HepG2 (cell line): ENCODE measurements at regions not wholly inside any gene's neighbourhood (a gene's known extent, or its start where the extent isn't known, plus 50 kb on each side); places are given as distances from the start of the nearest gene placed in this dataset.
A peak's percentile ranks its signal among the peaks of the same experiment; 100 is the strongest.

Experiments used
- ATAC-seq: fragments of 200-7000 bp; cut with Tn5 transposase; 3 replicates; pipeline ENCODE4 v1.9.1; 2020; ENCODE audit warnings: mild to moderate bottlenecking, moderate library complexity
- BruUV-seq: library from RNA; stranded (reverse); fragments of 400-500 nt; replicated peaks from 2 replicates; lab custom pipeline; 2021; lab: Mats Ljungman, UMichigan
- CTCF ChIA-PET: fragments of 300-600 bp; formaldehyde crosslinking; extraction: SDS; loops from one replicate; lab custom pipeline; 2021; ENCODE audit warnings: low total read pairs, inconsistent platforms, low intra/inter-chr PET ratio; lab: Yijun Ruan, JAX
- POLR2A ChIA-PET: fragments of 350-600 bp; sonication (Branson Sonifier 250); formaldehyde crosslinking; loops from one replicate; lab custom pipeline; 2020; ENCODE audit warnings: antibody characterized with exemption, inconsistent platforms; lab: Yijun Ruan, JAX
- DNase-seq: peaks from one replicate; pipeline ENCODE4 v3.0.0-alpha.2; 2015; ENCODE audit warnings: low spot score
- FAIRE-seq: peaks from 3 replicates; lab custom pipeline; 2011; peaks lifted over from hg19 to GRCh38; lab: Jason Lieb, UNC
- H2AFZ ChIP-seq: one replicate; pipeline ENCODE4 v1.6.1; 2011; ENCODE audit warnings: low read length, inconsistent platforms
- H3K27ac ChIP-seq: fragments of 300-600 bp; 3 replicates; pipeline ENCODE4 v1.8.0; 2011; ENCODE audit warnings: mixed run types, mild to moderate bottlenecking, mixed read lengths, low read length, inconsistent platforms; ENCODE audit not compliant: insufficient read depth; ENCODE audit errors: extremely low read length
- H3K27me3 ChIP-seq, 2 experiments: fragments of 200-600 bp in 1 of 2; 2 replicates in 1 of 2; 3 replicates in 1 of 2; pipeline versions ENCODE4 v1.6.0 to v1.8.0; 2011; ENCODE audit warnings: low read length in 2 of 2, mild to moderate bottlenecking in 2 of 2, moderate library complexity in 2 of 2, inconsistent platforms in 1 of 2; ENCODE audit not compliant: insufficient read depth in 2 of 2, control insufficient read depth in 1 of 2
- H3K36me3 ChIP-seq, 2 experiments: fragments of 200-600 bp in 1 of 2; replicated peaks in 1 of 2; 2 replicates in 1 of 2; 3 replicates in 1 of 2; pipeline versions ENCODE4 v1.5.1 to v1.8.0; 2011; ENCODE audit warnings: low read length in 2 of 2, inconsistent platforms in 1 of 2; ENCODE audit not compliant: insufficient read depth in 2 of 2, control insufficient read depth in 1 of 2
- H3K4me1 ChIP-seq: 2 replicates; pipeline ENCODE4 v1.5.1; 2012; ENCODE audit warnings: low read length, inconsistent platforms; ENCODE audit not compliant: insufficient read depth
- H3K4me2 ChIP-seq: 2 replicates; pipeline ENCODE4 v1.6.0; 2011; ENCODE audit warnings: low read depth, low read length, inconsistent platforms
- H3K4me3 ChIP-seq, 3 experiments: fragments of 200-600 bp in 1 of 3; sonication (generic), shearing (Covaris generic) in 1 of 3; replicated peaks in 1 of 3; 2 replicates each; pipeline ENCODE4 v1.5.1; 2011 to 2016; ENCODE audit warnings: low read length in 3 of 3, inconsistent platforms in 2 of 3, low read depth in 2 of 3, mild to moderate bottlenecking in 2 of 3, control low read depth in 1 of 3, mixed read lengths in 1 of 3; ENCODE audit not compliant: insufficient read depth in 1 of 3
- H3K79me2 ChIP-seq: one replicate; pipeline ENCODE4 v1.6.1; 2011; ENCODE audit warnings: low read length, inconsistent platforms; ENCODE audit not compliant: insufficient read depth
- H3K9ac ChIP-seq: 2 replicates; pipeline ENCODE4 v1.6.0; 2011; ENCODE audit warnings: mild to moderate bottlenecking, low read depth, low read length, inconsistent platforms; ENCODE audit not compliant: insufficient read depth
- H3K9me3 ChIP-seq: 2 replicates; pipeline ENCODE4 v1.5.1; 2012; ENCODE audit warnings: mild to moderate bottlenecking, low read length
- H4K20me1 ChIP-seq: 2 replicates; pipeline ENCODE4 v1.6.0; 2011; ENCODE audit warnings: inconsistent platforms, mild to moderate bottlenecking, low read length, moderate library complexity; ENCODE audit not compliant: insufficient read depth
- ZBTB21 ChIP-seq: sonication (generic); formaldehyde crosslinking; IDR thresholded peaks from 2 replicates; pipeline ENCODE4 v1.4.0; 2020; ENCODE audit warnings: missing genetic modification reagents
- ZNF101 ChIP-seq: sonication (generic); formaldehyde crosslinking; IDR thresholded peaks from 2 replicates; pipeline ENCODE4 v1.4.0; 2020; ENCODE audit warnings: mild to moderate bottlenecking, low read depth, missing genetic modification reagents, borderline replicate concordance
- WGBS: methylation state at CpG from one replicate; pipeline ENCODE4 v1.1.6; 2017; ENCODE audit warnings: low lambda C conversion rate; 5-methylcytosine and 5-hydroxymethylcytosine counted together
- in situ Hi-C: cut with HindIII; loops from 2 replicates; pipeline ENCODE4 v1.10.0; 2017; ENCODE audit warnings: low pct_unique_long_range_greater_than_20kb; ENCODE audit not compliant: extremely low pct_ligation_motif_present
- intact Hi-C: fragments of 100-400 bp; cut with micrococcal nuclease; formaldehyde crosslinking; loops from one replicate; pipeline ENCODE4 v1.10.0; 2022; ENCODE audit not compliant: unreplicated experiment
- TF ChIP-seq, protein P1 (sequence below): sonication (generic); formaldehyde crosslinking; IDR thresholded peaks from 2 replicates; pipeline ENCODE4 v1.9.0; 2022; ENCODE audit warnings: missing genetic modification reagents, mild to moderate bottlenecking, borderline replicate concordance
- TF ChIP-seq, protein P2 (sequence below): sonication (generic); formaldehyde crosslinking; IDR thresholded peaks from 2 replicates; pipeline ENCODE4 v1.5.1; 2020; ENCODE audit warnings: missing genetic modification reagents, mild to moderate bottlenecking, borderline replicate concordance
- TF ChIP-seq, protein P3 (sequence below): sonication (generic); formaldehyde crosslinking; IDR thresholded peaks from 2 replicates; pipeline ENCODE4 v1.8.1; 2022; ENCODE audit warnings: mild to moderate bottlenecking, missing genetic modification reagents
- TF ChIP-seq, protein P4 (sequence below): sonication (generic); formaldehyde crosslinking; IDR thresholded peaks from 2 replicates; pipeline ENCODE4 v1.5.0; 2020; ENCODE audit warnings: mild to moderate bottlenecking, missing genetic modification reagents, moderate library complexity

DNA sequence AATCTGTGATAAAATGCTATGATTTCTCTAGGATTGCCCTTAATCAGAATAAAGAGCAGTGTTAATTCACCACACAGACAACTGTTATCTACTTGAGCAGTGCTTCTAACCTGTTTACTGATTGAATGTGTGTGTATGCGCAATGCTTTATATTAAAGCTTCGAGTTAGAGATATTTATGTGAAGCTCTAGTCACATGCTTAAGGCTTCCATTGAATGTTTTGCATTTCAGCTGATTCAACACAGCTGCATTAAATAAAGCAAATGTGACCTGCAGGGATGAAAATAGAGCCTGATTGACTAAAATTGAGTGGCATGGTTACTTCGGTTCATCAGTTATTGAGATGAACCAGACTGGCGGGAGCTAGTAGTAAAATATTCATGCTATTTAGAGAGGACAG is 395.3 kb downstream of the JRKL start (continued):
- TF ChIP-seq, protein P1, sequence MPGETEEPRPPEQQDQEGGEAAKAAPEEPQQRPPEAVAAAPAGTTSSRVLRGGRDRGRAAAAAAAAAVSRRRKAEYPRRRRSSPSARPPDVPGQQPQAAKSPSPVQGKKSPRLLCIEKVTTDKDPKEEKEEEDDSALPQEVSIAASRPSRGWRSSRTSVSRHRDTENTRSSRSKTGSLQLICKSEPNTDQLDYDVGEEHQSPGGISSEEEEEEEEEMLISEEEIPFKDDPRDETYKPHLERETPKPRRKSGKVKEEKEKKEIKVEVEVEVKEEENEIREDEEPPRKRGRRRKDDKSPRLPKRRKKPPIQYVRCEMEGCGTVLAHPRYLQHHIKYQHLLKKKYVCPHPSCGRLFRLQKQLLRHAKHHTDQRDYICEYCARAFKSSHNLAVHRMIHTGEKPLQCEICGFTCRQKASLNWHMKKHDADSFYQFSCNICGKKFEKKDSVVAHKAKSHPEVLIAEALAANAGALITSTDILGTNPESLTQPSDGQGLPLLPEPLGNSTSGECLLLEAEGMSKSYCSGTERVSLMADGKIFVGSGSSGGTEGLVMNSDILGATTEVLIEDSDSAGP (CRISPR knock-in tag), result no peak
- TF ChIP-seq, protein P2, sequence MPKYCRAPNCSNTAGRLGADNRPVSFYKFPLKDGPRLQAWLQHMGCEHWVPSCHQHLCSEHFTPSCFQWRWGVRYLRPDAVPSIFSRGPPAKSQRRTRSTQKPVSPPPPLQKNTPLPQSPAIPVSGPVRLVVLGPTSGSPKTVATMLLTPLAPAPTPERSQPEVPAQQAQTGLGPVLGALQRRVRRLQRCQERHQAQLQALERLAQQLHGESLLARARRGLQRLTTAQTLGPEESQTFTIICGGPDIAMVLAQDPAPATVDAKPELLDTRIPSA (CRISPR knock-in tag), result no peak
- TF ChIP-seq, protein P3, sequence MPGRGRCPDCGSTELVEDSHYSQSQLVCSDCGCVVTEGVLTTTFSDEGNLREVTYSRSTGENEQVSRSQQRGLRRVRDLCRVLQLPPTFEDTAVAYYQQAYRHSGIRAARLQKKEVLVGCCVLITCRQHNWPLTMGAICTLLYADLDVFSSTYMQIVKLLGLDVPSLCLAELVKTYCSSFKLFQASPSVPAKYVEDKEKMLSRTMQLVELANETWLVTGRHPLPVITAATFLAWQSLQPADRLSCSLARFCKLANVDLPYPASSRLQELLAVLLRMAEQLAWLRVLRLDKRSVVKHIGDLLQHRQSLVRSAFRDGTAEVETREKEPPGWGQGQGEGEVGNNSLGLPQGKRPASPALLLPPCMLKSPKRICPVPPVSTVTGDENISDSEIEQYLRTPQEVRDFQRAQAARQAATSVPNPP (CRISPR knock-in tag), result no peak
- TF ChIP-seq ZNF101, result no peak

DNA sequence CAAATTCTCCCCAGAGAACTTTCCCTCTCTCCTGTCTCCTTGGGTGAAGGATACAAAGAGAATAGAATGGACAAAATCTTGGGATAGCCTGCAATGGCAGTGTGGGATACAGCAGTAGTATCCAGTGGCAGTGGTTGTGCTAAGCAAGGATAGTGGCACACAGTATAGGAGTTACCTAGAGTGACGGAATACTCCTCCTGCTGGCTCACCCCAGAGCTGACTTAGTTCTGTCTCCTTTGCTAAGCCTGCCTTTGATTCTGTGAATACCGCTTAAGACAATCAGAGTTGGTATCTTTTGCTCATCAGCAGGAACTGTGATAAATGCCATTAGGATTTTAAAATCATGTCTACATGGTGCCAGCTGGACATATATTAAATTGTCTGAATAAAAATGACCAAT is 404.3 kb downstream of the JRKL start:
- ATAC-seq, result peak; percentile 76
- Histone ChIP-seq H4K20me1 (no peaks in the 10 kb centered on the region), H2AFZ (no peak overlapping the region), H3K4me2 (no peak overlapping the region), H3K36me3 (no peaks in the 10 kb centered on the region), H3K27me3 (no peaks in the 10 kb centered on the region), H3K27ac (no peak overlapping the region), H3K9me3 (no peaks in the 10 kb centered on the region), H3K4me3 (no peak overlapping the region), H3K9ac (no peak overlapping the region), H3K79me2 (no peaks in the 10 kb centered on the region), H3K4me1 (no peaks in the 10 kb centered on the region)
- 3% methylated on average over 2 of the region's 2 CpGs for WGBS
- DNase-seq, result no peak
- intact Hi-C loops, result loop anchor here (2.0 kb wide), 1 partner anchor 329 kb away; no protein-coding TSS in a partner anchor
- FAIRE-seq, result no peak
- ChIA-PET POLR2A (no interaction called here), CTCF (no interaction called here)
- no TSS peak for BruUV-seq
- in situ Hi-C loops, result no loop called here
- no peak for TF ChIP-seq ZBTB21 (CRISPR knock-in tag)
- TF ChIP-seq, protein P4, sequence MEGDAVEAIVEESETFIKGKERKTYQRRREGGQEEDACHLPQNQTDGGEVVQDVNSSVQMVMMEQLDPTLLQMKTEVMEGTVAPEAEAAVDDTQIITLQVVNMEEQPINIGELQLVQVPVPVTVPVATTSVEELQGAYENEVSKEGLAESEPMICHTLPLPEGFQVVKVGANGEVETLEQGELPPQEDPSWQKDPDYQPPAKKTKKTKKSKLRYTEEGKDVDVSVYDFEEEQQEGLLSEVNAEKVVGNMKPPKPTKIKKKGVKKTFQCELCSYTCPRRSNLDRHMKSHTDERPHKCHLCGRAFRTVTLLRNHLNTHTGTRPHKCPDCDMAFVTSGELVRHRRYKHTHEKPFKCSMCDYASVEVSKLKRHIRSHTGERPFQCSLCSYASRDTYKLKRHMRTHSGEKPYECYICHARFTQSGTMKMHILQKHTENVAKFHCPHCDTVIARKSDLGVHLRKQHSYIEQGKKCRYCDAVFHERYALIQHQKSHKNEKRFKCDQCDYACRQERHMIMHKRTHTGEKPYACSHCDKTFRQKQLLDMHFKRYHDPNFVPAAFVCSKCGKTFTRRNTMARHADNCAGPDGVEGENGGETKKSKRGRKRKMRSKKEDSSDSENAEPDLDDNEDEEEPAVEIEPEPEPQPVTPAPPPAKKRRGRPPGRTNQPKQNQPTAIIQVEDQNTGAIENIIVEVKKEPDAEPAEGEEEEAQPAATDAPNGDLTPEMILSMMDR (CRISPR knock-in tag), result 0 out of 2 replicates have a peak, but pooled peaks have one; percentile 16
